H1 (cell line): ENCODE measurements at regions not wholly inside any gene's neighbourhood (a gene's known extent, or its start where the extent isn't known, plus 50 kb on each side); places are given as distances from the start of the nearest gene placed in this dataset.

Source experiments
- CTCF ChIA-PET: fragments of 300-600 bp; sonication (Branson Sonifier 250); formaldehyde crosslinking; loops from one replicate; lab custom pipeline; 2021; ENCODE audit not compliant: partially characterized antibody; lab: Charles Lee
- POLR2A ChIA-PET: fragments of 300-600 bp; sonication (Branson Sonifier 250); formaldehyde crosslinking; loops from one replicate; lab custom pipeline; 2021; ENCODE audit warnings: inconsistent platforms; ENCODE audit not compliant: partially characterized antibody; lab: Charles Lee
- DNase-seq, 2 experiments: peaks; one replicate each; pipeline versions ENCODE4 v3.0.0 to v3.0.0-alpha.2; 2010 to 2022; ENCODE audit warnings: low spot score in 2 of 2, low read depth in 1 of 2, mixed read lengths in 1 of 2
- FAIRE-seq: peaks from 2 replicates; lab custom pipeline; 2011; peaks lifted over from hg19 to GRCh38; lab: Jason Lieb, UNC
- H2AFZ ChIP-seq: 2 replicates; pipeline ENCODE4 v1.8.1; 2012; ENCODE audit warnings: low read length, inconsistent platforms
- H2AK5ac ChIP-seq: 2 replicates; pipeline ENCODE4 v1.6.1; 2013; ENCODE audit warnings: low read depth, low read length
- H2BK120ac ChIP-seq: replicated peaks from 2 replicates; pipeline ENCODE3; 2013; ENCODE audit warnings: low read depth, low read length, inconsistent platforms
- H2BK12ac ChIP-seq: 2 replicates; pipeline ENCODE4 v1.6.1; 2013; ENCODE audit warnings: low read depth, low read length
- H2BK15ac ChIP-seq: 2 replicates; pipeline ENCODE4 v1.6.1; 2013; ENCODE audit warnings: low read length
- H2BK20ac ChIP-seq: 2 replicates; pipeline ENCODE4 v1.6.1; 2013; ENCODE audit warnings: low read length
- H2BK5ac ChIP-seq: 2 replicates; pipeline ENCODE4 v1.6.1; 2013; ENCODE audit warnings: low read depth, low read length
- H3K14ac ChIP-seq: 2 replicates; pipeline ENCODE4 v1.6.1; 2013; ENCODE audit warnings: inconsistent platforms; ENCODE audit not compliant: insufficient read length
- H3K18ac ChIP-seq: 2 replicates; pipeline ENCODE4 v1.6.1; 2013; ENCODE audit warnings: low read length; ENCODE audit errors: extremely low read depth
- H3K23ac ChIP-seq: 2 replicates; pipeline ENCODE4 v1.6.1; 2013; ENCODE audit warnings: inconsistent platforms; ENCODE audit not compliant: insufficient read length
- H3K23me2 ChIP-seq: 2 replicates; pipeline ENCODE4 v1.6.1; 2013; ENCODE audit warnings: low read depth, low read length
- H3K27ac ChIP-seq: 2 replicates; pipeline ENCODE4 v1.6.1; 2011; ENCODE audit warnings: low read depth, low read length, inconsistent platforms
- H3K27me3 ChIP-seq, 4 experiments: replicated peaks in 1 of 4; 1 replicate in 1 of 4; 2 replicates in 3 of 4; pipeline versions ENCODE4 v1.6.1 to v1.8.1; 2011 to 2013; ENCODE audit warnings: low read length in 3 of 4, mild to moderate bottlenecking in 3 of 4, inconsistent platforms in 2 of 4, mixed read lengths in 2 of 4, moderate library complexity in 1 of 4; ENCODE audit not compliant: control insufficient read depth in 3 of 4, insufficient read depth in 3 of 4; ENCODE audit errors: extremely low read depth in 1 of 4
- H3K36me3 ChIP-seq, 4 experiments: 2 replicates each; pipeline versions ENCODE4 v1.6.1 to v1.8.1; 2011 to 2013; ENCODE audit warnings: mild to moderate bottlenecking in 4 of 4, low read length in 3 of 4, moderate library complexity in 2 of 4, control low read depth in 1 of 4, inconsistent platforms in 1 of 4; ENCODE audit not compliant: insufficient read depth in 4 of 4, control insufficient read depth in 2 of 4
- H3K4ac ChIP-seq: replicated peaks from 2 replicates; pipeline ENCODE3; 2013; ENCODE audit warnings: low read length, low read depth, mixed read lengths, inconsistent platforms; ENCODE audit not compliant: insufficient read length
- H3K4me1 ChIP-seq, 4 experiments: replicated peaks in 1 of 4; 1 replicate in 1 of 4; 2 replicates in 3 of 4; pipeline versions ENCODE4 v1.6.1 to v1.8.1; 2011 to 2013; ENCODE audit warnings: low read length in 3 of 4, inconsistent platforms in 2 of 4, mixed read lengths in 1 of 4; ENCODE audit not compliant: insufficient read depth in 4 of 4, control insufficient read depth in 3 of 4
- H3K4me2 ChIP-seq, 2 experiments: 2 replicates each; pipeline versions ENCODE4 v1.6.1 to v1.8.1; 2011 to 2013; ENCODE audit warnings: low read depth in 2 of 2, low read length in 2 of 2, control low read depth in 1 of 2, inconsistent platforms in 1 of 2, mild to moderate bottlenecking in 1 of 2; ENCODE audit not compliant: insufficient read depth in 1 of 2
- H3K4me3 ChIP-seq, 4 experiments: fragments of 200-600, 300-600 bp in 1 of 4; sonication (generic), shearing (Covaris generic), sonication (Bioruptor Twin) in 1 of 4; 2 replicates each; pipeline versions ENCODE4 v1.5.1 to v1.8.1; 2011 to 2016; ENCODE audit warnings: low read length in 4 of 4, low read depth in 3 of 4, control low read depth in 2 of 4, inconsistent platforms in 2 of 4, mild to moderate bottlenecking in 2 of 4, mixed read lengths in 1 of 4, moderate library complexity in 1 of 4; ENCODE audit not compliant: insufficient read depth in 2 of 4; ENCODE audit errors: extremely low read depth in 1 of 4
- H3K56ac ChIP-seq: replicated peaks from 2 replicates; pipeline ENCODE3; 2013; ENCODE audit warnings: low read depth, mild to moderate bottlenecking, mixed read lengths, low read length, inconsistent platforms; ENCODE audit not compliant: insufficient read length
- H3K79me1 ChIP-seq: 2 replicates; pipeline ENCODE4 v1.6.1; 2013; ENCODE audit warnings: low read depth, low read length, control low read depth
- H3K79me2 ChIP-seq, 2 experiments: 2 replicates each; pipeline versions ENCODE4 v1.6.1 to v1.8.1; 2012 to 2013; ENCODE audit warnings: low read length in 2 of 2, mild to moderate bottlenecking in 2 of 2, inconsistent platforms in 1 of 2; ENCODE audit not compliant: insufficient read depth in 2 of 2, control insufficient read depth in 1 of 2
- H3K9ac ChIP-seq, 4 experiments: replicated peaks in 1 of 4; 1 replicate in 1 of 4; 2 replicates in 3 of 4; pipeline versions ENCODE4 v1.6.1 to v1.8.1; 2011 to 2013; ENCODE audit warnings: low read depth in 3 of 4, low read length in 3 of 4, control low read depth in 2 of 4, mild to moderate bottlenecking in 2 of 4, moderate library complexity in 2 of 4, inconsistent platforms in 1 of 4; ENCODE audit errors: extremely low read depth in 1 of 4
- H3K9me3 ChIP-seq, 2 experiments: 2 replicates each; pipeline versions ENCODE4 v1.6.1 to v1.8.1; 2012 to 2013; ENCODE audit warnings: mild to moderate bottlenecking in 2 of 2, moderate library complexity in 2 of 2, control low read depth in 1 of 2, inconsistent platforms in 1 of 2, low read depth in 1 of 2, low read length in 1 of 2, mixed read lengths in 1 of 2; ENCODE audit not compliant: insufficient read depth in 2 of 2
- H4K20me1 ChIP-seq, 2 experiments: replicated peaks in 1 of 2; 2 replicates each; pipeline versions ENCODE3 to v1.8.1; 2011 to 2013; ENCODE audit warnings: inconsistent platforms in 2 of 2, low read length in 2 of 2, mild to moderate bottlenecking in 1 of 2; ENCODE audit not compliant: insufficient read depth in 2 of 2, control insufficient read depth in 1 of 2
- H4K5ac ChIP-seq: 2 replicates; pipeline ENCODE4 v1.6.1; 2013; ENCODE audit warnings: low read length, low read depth, mixed read lengths, inconsistent platforms; ENCODE audit not compliant: insufficient read length
- H4K8ac ChIP-seq: 2 replicates; pipeline ENCODE4 v1.8.0; 2013; ENCODE audit warnings: mild to moderate bottlenecking, moderate library complexity, low read length, inconsistent platforms; ENCODE audit not compliant: insufficient read depth; ENCODE audit errors: extremely low read depth
- H4K91ac ChIP-seq: replicated peaks from 2 replicates; pipeline ENCODE3; 2013; ENCODE audit warnings: low read length, mixed read lengths, inconsistent platforms; ENCODE audit not compliant: insufficient read length
- KDM1A ChIP-seq: fragments of 200-600, 300-600 bp; sonication (generic); IDR thresholded peaks from 2 replicates; pipeline ENCODE4 v1.7.1; 2016; ENCODE audit warnings: mild to moderate bottlenecking, low read length, borderline replicate concordance
- WGBS, 2 experiments: shearing (Covaris generic) in 1 of 2; methylation state at CpG; one replicate each; pipeline versions ENCODE4 v1.1.6 to v1.1.7; 2013 to 2015; ENCODE audit warnings: low lambda C conversion rate in 2 of 2, mixed read lengths in 2 of 2, inconsistent platforms in 1 of 2, low coverage in 1 of 2, missing lambda C conversion rate in 1 of 2; ENCODE audit not compliant: insufficient replicate concordance in 2 of 2, insufficient coverage in 1 of 2, insufficient read length in 1 of 2; ENCODE audit errors: extremely low coverage in 1 of 2, missing lambda C conversion rate in 1 of 2; 5-methylcytosine and 5-hydroxymethylcytosine counted together

DNA sequence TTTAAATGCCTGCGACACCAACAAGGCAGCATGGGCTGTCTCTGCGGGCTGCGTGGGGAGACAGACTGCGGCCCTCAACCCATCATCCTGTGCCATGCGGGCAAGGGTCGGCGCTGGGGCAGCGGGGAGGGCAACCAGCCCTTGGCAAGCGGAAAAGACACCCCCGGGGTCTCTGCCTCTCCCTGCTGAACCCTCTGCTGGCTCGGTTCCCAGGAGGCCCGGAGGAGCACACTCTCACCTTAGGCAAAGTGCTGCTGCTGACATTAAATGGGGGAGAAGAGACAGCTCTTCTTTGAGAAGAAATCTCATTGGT is 129.6 kb upstream of the PPP1R26 start:
- Histone ChIP-seq H2BK15ac (no peak overlapping the region), H3K27ac (no peak overlapping the region), H3K4ac (no peak overlapping the region)
- 88% methylated on average over 12 of the region's 12 CpGs; no CpG with 5 or more reads in 1 of the 2 experiments for WGBS, 2 experiments
- POLR2A ChIA-PET, result interaction anchor here (0.7 kb wide), 1 partner anchor 492 kb away, joined by 3 read pairs; no protein-coding TSS in a partner anchor
- no peak for TF ChIP-seq KDM1A
- TF ChIP-seq, all 59 proteins: peak for 0
- no peak overlapping the region for H2AK5ac ChIP-seq
- no peak overlapping the region for H4K8ac ChIP-seq
- H3K9me3 ChIP-seq, result peaks cover 2 to 4% of the 10 kb centered on the region in 2 experiments; a peak in 2 of 4 replicates
- no peaks in the 10 kb centered on the region for H3K79me2 ChIP-seq
- H3K27me3 ChIP-seq, result no peaks in the 10 kb centered on the region
- H4K20me1 ChIP-seq, result no peaks in the 10 kb centered on the region
- H3K18ac ChIP-seq, result no peak overlapping the region
- no peak overlapping the region for H3K4me2 ChIP-seq
- CTCF ChIA-PET, result interaction anchor here (0.7 to 6.3 kb wide), 5 partner anchors 10 to 900 kb away, joined by 3 to 74 read pairs (median 3); no protein-coding TSS in a partner anchor
- FAIRE-seq, result no peak
- H2AFZ ChIP-seq, result no peak overlapping the region
- no peak overlapping the region for H3K9ac ChIP-seq
- H2BK120ac ChIP-seq, result no peak overlapping the region
- no peak overlapping the region for H2BK12ac ChIP-seq
- H2BK20ac ChIP-seq, result no peak overlapping the region
- no peaks in the 10 kb centered on the region for H3K36me3 ChIP-seq
- no peak overlapping the region for H3K56ac ChIP-seq
- no peaks in the 10 kb centered on the region for H3K79me1 ChIP-seq
- no peaks in the 10 kb centered on the region for H3K23me2 ChIP-seq
- no peak overlapping the region for H3K14ac ChIP-seq
- H3K4me3 ChIP-seq, result no peak overlapping the region
- no peak overlapping the region for H4K5ac ChIP-seq
- H3K23ac ChIP-seq, result no peak overlapping the region
- no peak for DNase-seq
- H4K91ac ChIP-seq, result no peak overlapping the region
- no peak overlapping the region for H2BK5ac ChIP-seq
- H3K4me1 ChIP-seq, result peaks cover 0 to 4% (median 0%) of the 10 kb centered on the region in 4 experiments; a peak in 3 of 7 replicates
